ENCODE measurements at regions not wholly inside any gene's neighbourhood (a gene's known extent, or its start where the extent isn't known, plus 50 kb on each side); places are given as distances from the start of the nearest gene placed in this dataset.

GRCh38 chr7:12993025-12993424, 305.6 kb downstream of the ARL4A start:
- no peaks in the 10 kb centered on the region for H3K36me3 ChIP-seq
- no peak overlapping the region for H3K4me3 ChIP-seq
- H3K9me3 ChIP-seq = no peaks in the 10 kb centered on the region
- no peaks in the 10 kb centered on the region for H3K4me1 ChIP-seq
- TF ChIP-seq EP300 (IDR thresholded peaks at IDR 0.05) (no peak), POLR2AphosphoS5 (IDR thresholded peaks at IDR 0.05) (no peak), CTCF (IDR thresholded peaks at IDR 0.05) (no peak), POLR2A (IDR thresholded peaks at IDR 0.05) (no peak)
- DNase-seq = no peak
- H3K27ac ChIP-seq = no peak overlapping the region
- no peaks in the 10 kb centered on the region for H3K27me3 ChIP-seq
- intact Hi-C loops (cut with DNase I) = no loop called here

- Histone ChIP-seq H3K4me3 (no peak overlapping the region), H3K36me3 (no peaks in the 10 kb centered on the region), H3K27ac (no peak overlapping the region), H3K4me1 (no peaks in the 10 kb centered on the region), H3K9me3 (no peaks in the 10 kb centered on the region), H3K27me3 (no peaks in the 10 kb centered on the region)
- intact Hi-C loops (cut with DNase I) = no loop called here
- TF ChIP-seq POLR2A (IDR thresholded peaks at IDR 0.05) = no peak
- WGBS, 2 donors = 87 to 88% methylated on average over 2 of the region's 2 CpGs
- DNase-seq = no peak
These were observed 308.6 kb downstream of the ARL4A start for GRCh38 chr7:12995912-12996469.

GRCh38 chr7:13007331-13007730, 319.9 kb downstream of the ARL4A start:
- H3K27ac ChIP-seq = no peak overlapping the region
- H3K4me1 ChIP-seq = no peaks in the 10 kb centered on the region
- no peaks in the 10 kb centered on the region for H3K36me3 ChIP-seq
- H3K4me3 ChIP-seq = no peak overlapping the region
- intact Hi-C loops (cut with DNase I) = no loop called here
- H3K27me3 ChIP-seq = no peaks in the 10 kb centered on the region
- no peak for TF ChIP-seq POLR2A (IDR thresholded peaks at IDR 0.05)
- TF ChIP-seq CTCF (IDR thresholded peaks at IDR 0.05) = no peak
- TF ChIP-seq POLR2AphosphoS5 (IDR thresholded peaks at IDR 0.05) = no peak
- no peak for TF ChIP-seq EP300 (IDR thresholded peaks at IDR 0.05)
- WGBS, 2 donors = 91 to 97% methylated on average over 1 of the region's 1 CpG
- H3K9me3 ChIP-seq = no peaks in the 10 kb centered on the region
- DNase-seq = no peak

GRCh38 chr7:13009517-13009916, 322.1 kb downstream of the ARL4A start:
- 95 to 99% methylated on average over 3 of the region's 3 CpGs for WGBS, 2 donors
- Histone ChIP-seq H3K4me3 (no peak overlapping the region), H3K36me3 (no peaks in the 10 kb centered on the region), H3K9me3 (no peaks in the 10 kb centered on the region), H3K27me3 (no peaks in the 10 kb centered on the region), H3K27ac (no peak overlapping the region), H3K4me1 (no peaks in the 10 kb centered on the region)
- no peak for DNase-seq
- intact Hi-C loops (cut with DNase I) = no loop called here
- no peak for TF ChIP-seq POLR2A (IDR thresholded peaks at IDR 0.05)
- no peak for TF ChIP-seq CTCF (IDR thresholded peaks at IDR 0.05)
- TF ChIP-seq EP300 (IDR thresholded peaks at IDR 0.05) = no peak
- TF ChIP-seq POLR2AphosphoS5 (IDR thresholded peaks at IDR 0.05) = no peak

GRCh38 chr7:13014011-13014410, 326.6 kb downstream of the ARL4A start:
- DNase-seq = no peak
- intact Hi-C loops (cut with DNase I) = no loop called here
- Histone ChIP-seq H3K27me3 (no peaks in the 10 kb centered on the region), H3K4me1 (peaks cover 0 to 10% (median 0%) of the 10 kb centered on the region in 4 donors), H3K36me3 (no peaks in the 10 kb centered on the region), H3K4me3 (no peak overlapping the region), H3K27ac (no peak overlapping the region), H3K9me3 (no peaks in the 10 kb centered on the region)
- TF ChIP-seq CTCF (IDR thresholded peaks at IDR 0.05) (no peak), EP300 (IDR thresholded peaks at IDR 0.05) (no peak), POLR2A (IDR thresholded peaks at IDR 0.05) (no peak), POLR2AphosphoS5 (IDR thresholded peaks at IDR 0.05) (no peak)
- WGBS, 2 donors = 77% methylated on average over 2 of the region's 2 CpGs

All from sigmoid colon (tissue), 6 donors.